Activated T-helper 1 cell treated with anti-CD3 and anti-CD28 coated beads, Interleukin-12 subunit alpha, Interleukin-12 subunit beta, Interleukin-2, Interleukin-4 antibody, amounts not matched to agents 30 ng/mL and 10 ng/mL and 1 ng/mL, durations not matched to agents 14 hours and 24 hours and 36 hours (primary cell): ENCODE measurements at regions not wholly inside any gene's neighbourhood (a gene's known extent, or its start where the extent isn't known, plus 50 kb on each side); places are given as distances from the start of the nearest gene placed in this dataset.
"Not testable (repeated sequence)": the region's sequence is repeated elsewhere in the genome, so short reads cannot be mapped to it uniquely, and the experiment has no call there.

Experiments
- DNase-seq: peaks from one replicate; pipeline ENCODE4 v3.0.0; 2021; ENCODE audit warnings: low spot score
- H3K27ac Mint-ChIP-seq: one replicate; pipeline ENCODE4 v1.8.0; 2021; ENCODE audit warnings: mild to moderate bottlenecking, mixed read lengths
- H3K27me3 Mint-ChIP-seq: one replicate; pipeline ENCODE4 v1.8.0; 2022; ENCODE audit warnings: mild to moderate bottlenecking, moderate library complexity, mixed read lengths; ENCODE audit not compliant: insufficient read depth
- H3K36me3 Mint-ChIP-seq: one replicate; pipeline ENCODE4 v1.8.0; 2021; ENCODE audit warnings: low read depth, mixed read lengths
- H3K4me1 Mint-ChIP-seq: one replicate; pipeline ENCODE4 v1.8.0; 2021; ENCODE audit warnings: low read depth, mixed read lengths
- H3K4me3 Mint-ChIP-seq: one replicate; pipeline ENCODE4 v1.8.0; 2021; ENCODE audit warnings: mild to moderate bottlenecking, moderate library complexity, mixed read lengths
- H3K9me3 Mint-ChIP-seq: one replicate; pipeline ENCODE4 v1.8.0; 2021; ENCODE audit warnings: mixed read lengths
- intact Hi-C: fragments of 100-400 bp; cut with micrococcal nuclease; formaldehyde crosslinking; loops from one replicate; pipeline ENCODE4 v1.15.1; 2024

DNA sequence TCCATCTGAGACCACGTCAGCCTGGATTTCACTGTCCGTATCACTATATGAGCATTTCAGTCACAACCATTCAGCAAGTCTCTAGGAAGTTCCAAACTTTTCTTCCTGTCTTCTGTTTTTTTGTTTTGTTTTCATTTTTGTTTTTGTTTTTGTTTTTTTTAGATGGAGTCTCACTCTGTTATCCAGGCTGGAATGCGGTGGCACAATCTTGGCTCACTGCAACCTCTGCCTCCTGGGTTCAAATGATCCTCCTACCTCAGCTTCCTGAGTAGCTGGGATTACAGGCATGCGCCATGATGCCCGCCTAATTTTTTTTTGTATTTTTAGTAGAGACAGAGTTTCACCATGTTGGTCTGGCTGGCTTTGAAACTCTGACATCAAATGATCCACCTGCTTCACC lies 1715.9 kb downstream of the SPATA31A7 start:
- H3K27me3 Mint-ChIP-seq, DNase-seq, H3K9me3 Mint-ChIP-seq, H3K27ac Mint-ChIP-seq, H3K4me3 Mint-ChIP-seq, intact Hi-C loops, H3K36me3 Mint-ChIP-seq, H3K4me1 Mint-ChIP-seq: not testable (repeated sequence)

- H3K4me3 Mint-ChIP-seq, H3K27ac Mint-ChIP-seq, H3K4me1 Mint-ChIP-seq, intact Hi-C loops, DNase-seq, H3K27me3 Mint-ChIP-seq, H3K9me3 Mint-ChIP-seq, H3K36me3 Mint-ChIP-seq: not testable (repeated sequence)
These were observed 1718.0 kb downstream of the SPATA31A7 start for GRCh38 chr9:62907866-62908265.

DNA sequence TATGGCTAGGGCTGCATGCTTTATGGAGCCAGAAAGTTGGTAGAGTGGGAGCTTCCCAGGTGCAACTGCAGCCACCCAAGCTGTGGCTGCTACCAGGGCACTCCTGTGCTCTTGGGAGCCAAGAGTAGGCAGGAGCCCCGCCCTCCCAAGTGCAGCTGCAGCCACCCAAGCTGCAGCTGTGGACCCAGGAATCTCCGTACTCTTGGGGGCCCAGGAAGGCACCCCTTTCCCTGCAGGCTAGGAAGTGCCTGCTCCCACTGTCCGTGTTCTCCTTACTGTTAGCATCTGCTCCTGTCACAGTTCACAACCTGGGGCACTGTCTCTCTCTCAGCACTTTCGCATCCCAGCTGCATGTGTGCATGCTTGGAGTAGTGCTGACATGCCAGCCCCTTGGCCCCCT lies 1718.4 kb downstream of the SPATA31A7 start:
- H3K9me3 Mint-ChIP-seq, H3K36me3 Mint-ChIP-seq, H3K4me1 Mint-ChIP-seq, intact Hi-C loops, DNase-seq, H3K27me3 Mint-ChIP-seq, H3K27ac Mint-ChIP-seq, H3K4me3 Mint-ChIP-seq: not testable (repeated sequence)

DNA sequence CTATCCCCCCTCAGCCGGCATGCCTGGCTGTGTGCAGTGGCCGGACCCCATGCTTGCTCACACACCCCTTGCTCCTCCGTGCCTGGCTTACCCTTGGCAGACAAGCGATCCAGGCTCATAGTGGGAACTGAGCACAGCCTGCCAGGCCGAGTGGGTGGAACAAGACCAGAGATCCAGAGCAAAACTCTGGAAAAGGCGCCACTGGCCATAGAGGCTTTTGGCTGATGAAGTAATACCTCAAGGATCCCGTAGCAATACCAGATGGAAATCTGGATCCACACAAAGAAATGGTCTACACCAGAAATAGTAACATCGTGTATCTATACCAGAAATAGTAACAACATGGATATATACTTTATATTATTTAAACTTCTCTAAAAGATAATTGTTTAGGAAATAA lies 1719.6 kb downstream of the SPATA31A7 start:
- H3K4me3 Mint-ChIP-seq, DNase-seq: not testable (repeated sequence)

DNA sequence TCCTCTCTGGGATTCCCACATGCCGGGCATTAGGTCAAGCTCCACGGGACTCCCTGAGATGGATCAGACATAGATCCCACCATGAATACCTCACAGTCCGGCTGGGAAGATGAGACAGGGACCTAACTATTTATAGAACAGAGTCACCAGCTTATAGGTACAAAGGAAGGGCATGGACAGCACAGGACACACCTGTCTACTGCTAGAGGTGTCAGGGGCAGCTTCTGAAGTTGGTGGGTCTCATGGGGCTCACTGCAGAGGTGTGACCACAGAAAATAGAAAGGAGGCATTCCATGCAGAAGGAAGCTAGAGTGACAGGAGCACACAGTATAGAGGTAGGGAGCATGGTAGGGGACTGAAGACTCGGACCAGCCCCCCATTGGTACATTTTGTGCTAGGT lies 1722.4 kb downstream of the SPATA31A7 start:
- H3K4me1 Mint-ChIP-seq, H3K27ac Mint-ChIP-seq, H3K4me3 Mint-ChIP-seq, DNase-seq, H3K9me3 Mint-ChIP-seq, H3K36me3 Mint-ChIP-seq, H3K27me3 Mint-ChIP-seq, intact Hi-C loops: not testable (repeated sequence)

More for the DNA sequence above, 1719.6 kb downstream of the SPATA31A7 start:
- H3K4me1 Mint-ChIP-seq, intact Hi-C loops, H3K27ac Mint-ChIP-seq, H3K27me3 Mint-ChIP-seq, H3K9me3 Mint-ChIP-seq, H3K36me3 Mint-ChIP-seq: not testable (repeated sequence)

DNA sequence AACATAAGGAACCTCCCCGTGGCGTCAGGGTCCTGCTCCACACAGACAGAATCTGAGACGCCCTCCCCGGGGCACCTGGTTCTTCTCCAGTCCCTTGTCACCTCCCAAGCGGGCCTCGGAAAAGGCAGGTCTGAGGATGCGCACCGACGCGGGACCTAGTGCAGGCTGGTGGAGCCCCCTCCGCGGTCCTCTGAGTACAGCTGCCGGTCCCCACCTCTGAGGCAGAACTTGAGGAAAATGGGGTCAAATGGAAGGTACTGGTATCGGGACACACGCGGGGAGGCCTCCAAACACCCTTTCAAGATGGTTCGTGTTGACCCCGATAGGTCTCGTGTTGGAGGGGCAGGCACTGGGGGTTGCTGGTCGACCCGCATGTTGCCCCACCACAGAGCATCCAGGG lies 1725.3 kb downstream of the SPATA31A7 start:
- H3K9me3 Mint-ChIP-seq, H3K27me3 Mint-ChIP-seq, H3K4me1 Mint-ChIP-seq, DNase-seq, H3K36me3 Mint-ChIP-seq, H3K27ac Mint-ChIP-seq, H3K4me3 Mint-ChIP-seq, intact Hi-C loops: not testable (repeated sequence)

DNA sequence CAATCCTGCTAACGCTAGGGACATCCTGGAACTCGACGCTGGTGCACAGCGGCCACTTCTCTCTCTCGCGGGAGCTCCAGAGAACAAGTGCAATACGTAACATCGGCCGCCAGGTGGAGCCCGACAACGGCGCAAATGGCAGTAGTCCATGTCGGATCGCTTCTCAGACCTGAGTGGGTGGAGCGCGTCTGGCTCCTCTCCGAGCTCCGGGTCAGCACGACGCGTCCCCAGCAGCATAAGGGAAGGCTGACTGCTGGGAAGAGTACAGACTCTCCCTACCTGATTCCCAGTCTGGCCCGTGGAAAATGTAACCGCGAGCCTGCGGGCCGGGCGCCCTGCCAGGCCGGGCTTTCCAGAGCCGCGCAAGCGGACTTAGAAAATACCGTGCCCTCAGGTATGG lies 1725.8 kb downstream of the SPATA31A7 start:
- H3K27ac Mint-ChIP-seq, H3K9me3 Mint-ChIP-seq, H3K36me3 Mint-ChIP-seq, intact Hi-C loops, H3K27me3 Mint-ChIP-seq, H3K4me1 Mint-ChIP-seq, DNase-seq, H3K4me3 Mint-ChIP-seq: not testable (repeated sequence)

DNA sequence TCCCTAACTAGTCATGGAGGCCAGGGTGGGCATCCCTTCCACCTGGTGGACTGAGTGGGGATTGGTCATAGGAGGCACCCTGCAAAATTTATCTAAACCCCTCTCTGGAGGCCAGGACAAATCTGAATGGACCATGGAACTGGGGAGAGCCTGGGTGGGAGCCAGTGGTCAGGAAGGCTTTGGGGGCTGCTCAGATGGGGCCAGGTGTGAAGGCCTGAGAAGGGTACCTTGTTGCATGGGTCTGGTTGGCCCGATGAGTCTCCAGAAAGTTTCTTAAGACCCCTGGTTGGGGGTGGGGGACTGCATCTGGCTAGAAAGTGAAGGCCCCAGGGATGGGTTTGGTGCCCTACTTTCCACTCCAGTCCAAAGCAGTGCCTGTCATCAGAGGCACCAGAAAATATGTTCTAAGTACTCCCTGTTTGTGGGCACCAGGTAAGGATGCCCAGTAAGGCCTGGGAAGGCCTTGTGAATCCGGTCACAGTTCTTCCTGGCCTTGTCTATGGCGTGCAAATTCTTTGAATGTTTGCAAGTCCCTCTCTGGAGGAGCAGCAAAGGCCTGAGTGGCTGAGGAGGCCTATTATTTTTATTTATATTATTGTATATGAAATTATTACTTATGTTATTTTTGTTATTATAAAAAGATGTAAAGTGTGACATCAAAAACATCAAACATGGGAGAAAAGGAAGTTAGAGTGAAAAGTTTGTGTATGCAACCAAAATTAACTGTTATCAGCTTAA lies 1729.0 kb downstream of the SPATA31A7 start:
- DNase-seq, H3K9me3 Mint-ChIP-seq, intact Hi-C loops, H3K36me3 Mint-ChIP-seq, H3K27ac Mint-ChIP-seq, H3K4me3 Mint-ChIP-seq, H3K4me1 Mint-ChIP-seq, H3K27me3 Mint-ChIP-seq: not testable (repeated sequence)

DNA sequence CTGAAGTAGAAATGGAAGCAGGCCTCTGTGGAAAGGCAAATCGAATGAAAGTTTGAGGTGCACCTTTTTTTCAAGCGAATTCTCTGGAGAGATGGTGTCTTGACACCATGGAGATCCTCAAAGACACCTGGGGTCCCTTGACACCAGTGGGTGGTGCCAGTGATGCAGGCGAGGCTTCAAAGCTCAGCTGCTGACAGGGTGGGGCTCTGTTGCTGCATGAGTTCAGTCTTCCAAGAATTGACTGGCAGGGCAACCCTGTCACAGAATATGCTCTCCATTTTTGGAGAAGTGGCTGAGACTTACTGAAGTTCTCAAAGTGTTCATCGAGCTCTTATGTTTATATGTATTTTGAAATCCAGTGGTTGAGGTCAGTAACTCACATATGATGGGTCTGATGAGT lies 1741.6 kb downstream of the SPATA31A7 start:
- H3K4me3 Mint-ChIP-seq, H3K27ac Mint-ChIP-seq, DNase-seq, H3K27me3 Mint-ChIP-seq, intact Hi-C loops, H3K9me3 Mint-ChIP-seq, H3K4me1 Mint-ChIP-seq, H3K36me3 Mint-ChIP-seq: not testable (repeated sequence)

DNA sequence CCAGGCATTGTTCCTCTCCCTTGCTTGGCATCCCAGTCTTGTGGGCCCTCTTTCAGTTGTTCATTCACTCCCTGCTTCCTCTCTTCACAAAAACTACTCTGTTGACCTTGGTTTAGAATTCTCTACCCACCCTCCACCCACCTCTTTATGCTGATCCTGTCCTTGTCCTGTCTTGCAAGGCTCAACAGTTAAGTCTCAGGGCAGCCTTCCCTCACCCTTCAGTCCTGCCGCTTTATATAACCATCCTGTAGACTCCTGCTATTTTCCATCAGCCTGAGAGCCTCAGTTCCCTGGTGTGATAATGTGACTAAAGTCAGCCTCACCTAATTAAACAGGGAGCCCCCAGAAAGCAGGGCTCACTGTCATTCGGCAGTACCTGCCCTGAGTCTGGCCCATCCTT lies 1763.0 kb downstream of the SPATA31A7 start:
- H3K27me3 Mint-ChIP-seq, DNase-seq, H3K4me1 Mint-ChIP-seq, H3K36me3 Mint-ChIP-seq, H3K27ac Mint-ChIP-seq, H3K9me3 Mint-ChIP-seq, H3K4me3 Mint-ChIP-seq, intact Hi-C loops: not testable (repeated sequence)
